ENCODE measurements at regions not wholly inside any gene's neighbourhood (a gene's known extent, or its start where the extent isn't known, plus 50 kb on each side); places are given as distances from the start of the nearest gene placed in this dataset.

DNA sequence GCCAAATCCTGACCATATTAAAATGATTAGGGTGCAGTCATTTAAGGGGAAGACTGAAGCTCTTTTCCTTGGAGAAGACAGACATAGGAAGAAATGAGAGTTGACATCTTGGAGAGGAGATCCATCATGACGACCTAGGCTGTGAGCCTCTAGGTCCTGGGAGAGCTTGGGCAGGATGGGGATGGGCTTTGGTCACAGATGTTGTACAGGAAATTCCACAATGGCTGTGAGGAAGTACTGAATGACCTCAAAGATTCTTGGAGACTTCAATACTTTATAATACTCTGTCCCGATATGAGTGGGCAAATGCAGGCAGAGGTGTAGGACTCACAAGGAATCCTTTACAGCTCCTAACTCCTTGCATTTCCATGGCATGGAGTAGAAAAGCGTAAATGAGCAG is 204.9 kb upstream of the FRMD6 start:
- no peak overlapping the region for H2BK12ac ChIP-seq (ENCODE audit: low read depth, low read length)
- DNase-seq (ENCODE audit: low read depth in 1 of 2, low spot score in 2 of 2) (no peak), FAIRE-seq (no peak)
- no peak overlapping the region for H3K14ac ChIP-seq (ENCODE audit: insufficient read length)
- no peaks in the 10 kb centered on the region for H3K79me1 ChIP-seq (ENCODE audit: low read depth, low read length)
- no peak overlapping the region for H3K56ac ChIP-seq (replicated peaks; ENCODE audit: insufficient read length, low read depth, low read length)
- H2AK5ac ChIP-seq (ENCODE audit: low read depth, low read length), result no peak overlapping the region
- ChIA-PET CTCF (ENCODE audit: partially characterized antibody) (interaction anchor here (0.5 to 1.3 kb wide), 2 partner anchors 16 to 267 kb away, joined by 3 read pairs; no protein-coding TSS in a partner anchor), POLR2A (ENCODE audit: partially characterized antibody) (interaction anchor here (1.2 kb wide), 1 partner anchor 203 kb away, joined by 3 read pairs; no protein-coding TSS in a partner anchor)
- H4K5ac ChIP-seq (ENCODE audit: insufficient read length, low read depth, low read length), result no peak overlapping the region
- H3K23me2 ChIP-seq (ENCODE audit: low read depth, low read length), result no peaks in the 10 kb centered on the region; the same call in 1 of the 2 replicates
- no peak overlapping the region for H3K18ac ChIP-seq (ENCODE audit: extremely low read depth, low read length)
- H3K4me3 ChIP-seq (ENCODE audit: extremely low read depth in 1 of 4, insufficient read depth in 2 of 4, low read depth in 3 of 4, low read length in 4 of 4), result no peak overlapping the region
- H4K8ac ChIP-seq (ENCODE audit: extremely low read depth, insufficient read depth, low read length), result no peak overlapping the region
- no peaks in the 10 kb centered on the region for H3K36me3 ChIP-seq (ENCODE audit: control insufficient read depth in 2 of 4, insufficient read depth in 4 of 4, low read length in 3 of 4)
- H3K23ac ChIP-seq (ENCODE audit: insufficient read length), result no peak overlapping the region
- no peak overlapping the region for H2BK5ac ChIP-seq (ENCODE audit: low read depth, low read length)
- H3K79me2 ChIP-seq (ENCODE audit: control insufficient read depth in 1 of 2, insufficient read depth in 2 of 2, low read length in 2 of 2), result no peaks in the 10 kb centered on the region; a peak in 1 of 4 replicates
- no peak overlapping the region for H2BK15ac ChIP-seq (ENCODE audit: low read length)
- H3K4ac ChIP-seq (replicated peaks; ENCODE audit: insufficient read length, low read depth, low read length), result no peak overlapping the region
- no peak overlapping the region for H3K4me2 ChIP-seq (ENCODE audit: insufficient read depth in 1 of 2, low read depth in 2 of 2, low read length in 2 of 2)
- no peak overlapping the region for H2BK120ac ChIP-seq (replicated peaks; ENCODE audit: low read depth, low read length)
- H4K20me1 ChIP-seq (replicated peaks in 1 of 2; ENCODE audit: control insufficient read depth in 1 of 2, insufficient read depth in 2 of 2, low read length in 2 of 2), result no peaks in the 10 kb centered on the region
- no peaks in the 10 kb centered on the region for H3K27me3 ChIP-seq (replicated peaks in 1 of 4; ENCODE audit: control insufficient read depth in 3 of 4, extremely low read depth in 1 of 4, insufficient read depth in 3 of 4, low read length in 3 of 4)
- H4K91ac ChIP-seq (replicated peaks; ENCODE audit: insufficient read length, low read length), result no peak overlapping the region
- no peaks in the 10 kb centered on the region for H3K4me1 ChIP-seq (replicated peaks in 1 of 4; ENCODE audit: control insufficient read depth in 3 of 4, insufficient read depth in 4 of 4, low read length in 3 of 4)
- H2BK20ac ChIP-seq (ENCODE audit: low read length), result no peak overlapping the region
- H2AFZ ChIP-seq (ENCODE audit: low read length), result no peak overlapping the region
- no peaks in the 10 kb centered on the region for H3K9me3 ChIP-seq (ENCODE audit: insufficient read depth in 2 of 2, low read depth in 1 of 2, low read length in 1 of 2)
- no peak overlapping the region for H3K27ac ChIP-seq (ENCODE audit: low read depth, low read length)
- WGBS, 2 experiments (ENCODE audit: extremely low coverage in 1 of 2, insufficient coverage in 1 of 2, insufficient read length in 1 of 2, insufficient replicate concordance in 2 of 2, low coverage in 1 of 2, low lambda C conversion rate in 2 of 2, missing lambda C conversion rate in 1 of 2), result 94% methylated on average over 3 of the region's 3 CpGs; no CpG with 5 or more reads in 1 of the 2 experiments
- no peak overlapping the region for H3K9ac ChIP-seq (replicated peaks in 1 of 4; ENCODE audit: extremely low read depth in 1 of 4, low read depth in 3 of 4, low read length in 3 of 4)
- TF ChIP-seq HDAC2 (IDR thresholded peaks at IDR 0.05; ENCODE audit: borderline replicate concordance in 1 of 2, low read depth in 2 of 2, low read length in 2 of 2) (no peak), SIX5 (IDR thresholded peaks at IDR 0.05; ENCODE audit: low read depth, low read length) (no peak), RAD21 (IDR thresholded peaks at IDR 0.05 in 1 of 2, conservative IDR thresholded peaks at IDR 0.05 in 1 of 2; ENCODE audit: low read depth in 2 of 2, low read length in 2 of 2) (no peak), KDM5A (IDR thresholded peaks at IDR 0.05; ENCODE audit: low read length) (no peak), RXRA (IDR thresholded peaks at IDR 0.05; ENCODE audit: insufficient read depth, low read depth, low read length) (no peak), CTBP2 (IDR thresholded peaks at IDR 0.05; ENCODE audit: borderline replicate concordance, insufficient read depth, insufficient read length, low read length) (no peak), SP2 (IDR thresholded peaks at IDR 0.05; ENCODE audit: low read length) (no peak), SIRT6 (IDR thresholded peaks at IDR 0.05; ENCODE audit: low read length) (no peak), TCF12 (IDR thresholded peaks at IDR 0.05; ENCODE audit: low read depth, low read length) (no peak)
- TF ChIP-seq, protein P1, sequence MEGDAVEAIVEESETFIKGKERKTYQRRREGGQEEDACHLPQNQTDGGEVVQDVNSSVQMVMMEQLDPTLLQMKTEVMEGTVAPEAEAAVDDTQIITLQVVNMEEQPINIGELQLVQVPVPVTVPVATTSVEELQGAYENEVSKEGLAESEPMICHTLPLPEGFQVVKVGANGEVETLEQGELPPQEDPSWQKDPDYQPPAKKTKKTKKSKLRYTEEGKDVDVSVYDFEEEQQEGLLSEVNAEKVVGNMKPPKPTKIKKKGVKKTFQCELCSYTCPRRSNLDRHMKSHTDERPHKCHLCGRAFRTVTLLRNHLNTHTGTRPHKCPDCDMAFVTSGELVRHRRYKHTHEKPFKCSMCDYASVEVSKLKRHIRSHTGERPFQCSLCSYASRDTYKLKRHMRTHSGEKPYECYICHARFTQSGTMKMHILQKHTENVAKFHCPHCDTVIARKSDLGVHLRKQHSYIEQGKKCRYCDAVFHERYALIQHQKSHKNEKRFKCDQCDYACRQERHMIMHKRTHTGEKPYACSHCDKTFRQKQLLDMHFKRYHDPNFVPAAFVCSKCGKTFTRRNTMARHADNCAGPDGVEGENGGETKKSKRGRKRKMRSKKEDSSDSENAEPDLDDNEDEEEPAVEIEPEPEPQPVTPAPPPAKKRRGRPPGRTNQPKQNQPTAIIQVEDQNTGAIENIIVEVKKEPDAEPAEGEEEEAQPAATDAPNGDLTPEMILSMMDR (IDR thresholded peaks at IDR 0.05; ENCODE audit: control extremely low read depth in 1 of 3, insufficient read depth in 1 of 3, low read depth in 1 of 3, low read length in 3 of 3), result no peak

Data from H1 (cell line).